Stomach (tissue), 4 donors: ENCODE measurements at regions not wholly inside any gene's neighbourhood (a gene's known extent, or its start where the extent isn't known, plus 50 kb on each side); places are given as distances from the start of the nearest gene placed in this dataset.

Experiments used
- CTCF ChIP-seq, 7 experiments: fragments of 450-650 bp in 4 of 7; fragments of 200-600 bp in 3 of 7; sonication (generic) in 3 of 7; IDR thresholded peaks; one replicate each; pipeline ENCODE4 v1.5.1; 2016 to 2019; ENCODE audit warnings: antibody characterized with exemption in 7 of 7, control low read depth in 2 of 7, mild to moderate bottlenecking in 1 of 7
- POLR2AphosphoS5 ChIP-seq, 3 donors: sonication (generic); formaldehyde crosslinking; IDR thresholded peaks; one replicate each; pipeline ENCODE4 v1.6.1; 2016; ENCODE audit warnings: antibody characterized with exemption in 3 of 3

- no peak for TF ChIP-seq CTCF (IDR thresholded peaks at IDR 0.05)
- TF ChIP-seq POLR2AphosphoS5 (IDR thresholded peaks at IDR 0.05) = no peak
Observed at GRCh38 chr7:21173436-21173835, 254.4 kb upstream of the SP4 start.
